GM21381 (cell line): ENCODE measurements at regions not wholly inside any gene's neighbourhood (a gene's known extent, or its start where the extent isn't known, plus 50 kb on each side); places are given as distances from the start of the nearest gene placed in this dataset.

ENCODE experiments used
- ATAC-seq: cut with Tn5 transposase; IDR thresholded peaks from one replicate; pipeline ENCODE4 v1.9.1; 2021; ENCODE audit warnings: mild to moderate bottlenecking, moderate library complexity; ENCODE audit not compliant: unreplicated experiment

GRCh38 chr7:135831455-135832195, 83.0 kb upstream of the FAM180A start:
- ATAC-seq = no peak

- no peak for ATAC-seq
Observed at GRCh38 chr7:135828604-135829003, 80.0 kb upstream of the FAM180A start.

GRCh38 chr7:135827391-135827790, 78.8 kb upstream of the FAM180A start:
- ATAC-seq = no peak

DNA sequence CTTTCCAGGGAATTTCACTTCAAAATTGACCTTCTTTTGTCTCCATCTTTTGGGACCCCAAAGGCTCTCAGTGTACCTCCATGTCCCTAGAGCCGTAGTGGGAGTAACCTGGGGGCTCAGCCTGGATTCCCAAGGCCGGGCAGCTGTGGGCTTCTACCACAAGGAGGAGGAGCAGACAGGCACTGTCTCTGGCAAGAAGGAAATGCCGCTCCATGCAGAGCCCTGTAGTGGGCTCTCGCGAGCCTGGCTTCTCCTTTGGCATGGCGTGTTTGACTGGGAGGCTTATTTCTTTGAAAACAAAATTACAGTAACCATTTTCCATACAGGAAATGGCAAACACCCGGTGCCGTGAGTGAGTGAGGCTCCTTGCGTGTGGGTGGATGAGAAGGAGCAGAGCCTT, 76.8 kb upstream of the FAM180A start:
- ATAC-seq = no peak

DNA sequence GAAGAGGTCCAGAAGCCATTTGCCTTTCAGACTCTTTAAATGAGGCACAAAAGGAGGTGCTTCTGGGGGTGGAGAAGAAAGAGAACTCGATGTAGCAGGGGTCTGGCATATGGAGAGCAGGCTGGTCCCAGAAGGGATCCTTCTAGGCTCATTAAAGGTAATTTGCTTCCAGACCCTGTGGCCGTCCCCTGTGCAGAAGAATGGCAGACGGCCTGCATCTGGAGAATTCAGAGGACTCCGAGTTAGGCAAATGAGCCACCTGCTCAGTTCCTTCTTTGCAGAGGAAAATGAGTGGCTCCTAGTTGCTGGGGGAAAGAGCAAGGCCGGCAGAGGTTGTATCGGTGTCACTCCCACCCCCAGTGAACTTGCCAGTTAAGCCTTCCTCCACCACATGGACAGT, 73.8 kb upstream of the FAM180A start:
- no peak for ATAC-seq

- ATAC-seq = no peak
Observed at GRCh38 chr7:135817583-135817982, 69.0 kb upstream of the FAM180A start.

DNA sequence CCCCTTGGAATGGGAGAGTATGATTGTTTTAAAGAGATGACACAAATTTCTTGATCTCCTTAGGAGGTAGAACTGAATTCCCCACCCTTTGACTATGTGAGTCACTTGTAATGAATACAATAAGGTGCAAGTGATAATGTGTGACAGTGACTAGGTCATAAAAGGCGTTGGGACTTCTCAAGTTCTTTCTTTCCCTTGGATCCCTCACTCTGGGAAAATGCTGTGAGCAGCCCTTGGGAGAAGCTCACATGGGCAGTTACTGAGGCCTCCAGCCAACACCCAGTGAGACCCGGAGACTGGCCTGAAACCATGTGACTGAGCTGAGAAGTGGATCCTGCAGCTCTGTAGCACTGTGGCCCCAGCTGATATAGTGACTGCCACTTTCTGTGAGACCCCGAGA, 66.4 kb upstream of the FAM180A start:
- ATAC-seq = no peak

- ATAC-seq = no peak
Observed at GRCh38 chr7:135812148-135812547, 63.5 kb upstream of the FAM180A start.

- ATAC-seq = no peak
Observed at GRCh38 chr7:135811506-135811905, 62.9 kb upstream of the FAM180A start.

DNA sequence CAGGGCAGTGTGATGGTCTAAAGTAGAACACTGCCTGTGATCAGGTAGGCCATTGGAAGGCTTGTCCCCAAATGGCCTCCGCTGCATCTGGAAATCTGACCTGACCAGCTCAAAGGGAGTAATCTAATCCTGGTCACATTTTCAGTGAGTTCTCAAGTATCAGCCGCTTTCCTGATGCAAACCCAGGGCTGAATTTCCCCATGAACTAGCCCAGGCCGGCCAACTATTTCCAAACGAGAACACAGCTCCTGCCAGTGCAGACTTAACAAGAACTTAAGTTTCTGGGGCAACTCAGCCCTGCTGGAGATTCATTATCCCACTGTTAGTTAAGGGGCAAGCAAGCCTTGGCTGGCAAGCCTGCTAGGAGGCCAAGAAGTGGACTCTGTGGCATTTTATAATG, 59.6 kb upstream of the FAM180A start:
- no peak for ATAC-seq

GRCh38 chr7:135803143-135803542, 54.5 kb upstream of the FAM180A start:
- no peak for ATAC-seq

DNA sequence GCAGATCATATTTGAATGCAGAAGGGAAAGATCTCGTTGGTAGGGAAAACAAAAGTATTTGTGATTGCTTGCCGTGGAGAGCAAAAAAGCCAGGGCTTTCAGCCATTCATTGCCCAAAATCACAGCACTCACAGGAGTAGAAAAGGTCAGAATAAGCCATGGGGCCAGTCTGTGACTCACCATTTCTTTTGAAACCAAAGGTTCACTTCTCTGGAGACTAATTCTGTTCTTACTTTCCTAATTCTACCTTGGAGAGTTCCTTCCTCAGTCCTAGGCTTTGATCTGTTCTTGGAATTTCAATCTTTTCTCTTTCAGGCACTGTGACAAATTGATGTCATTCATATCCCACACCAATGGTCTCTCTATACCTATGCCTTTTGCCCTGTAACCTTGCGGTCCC, 54.1 kb upstream of the FAM180A start:
- no peak for ATAC-seq

GRCh38 chr7:135801877-135802276, 53.3 kb upstream of the FAM180A start:
- no peak for ATAC-seq

DNA sequence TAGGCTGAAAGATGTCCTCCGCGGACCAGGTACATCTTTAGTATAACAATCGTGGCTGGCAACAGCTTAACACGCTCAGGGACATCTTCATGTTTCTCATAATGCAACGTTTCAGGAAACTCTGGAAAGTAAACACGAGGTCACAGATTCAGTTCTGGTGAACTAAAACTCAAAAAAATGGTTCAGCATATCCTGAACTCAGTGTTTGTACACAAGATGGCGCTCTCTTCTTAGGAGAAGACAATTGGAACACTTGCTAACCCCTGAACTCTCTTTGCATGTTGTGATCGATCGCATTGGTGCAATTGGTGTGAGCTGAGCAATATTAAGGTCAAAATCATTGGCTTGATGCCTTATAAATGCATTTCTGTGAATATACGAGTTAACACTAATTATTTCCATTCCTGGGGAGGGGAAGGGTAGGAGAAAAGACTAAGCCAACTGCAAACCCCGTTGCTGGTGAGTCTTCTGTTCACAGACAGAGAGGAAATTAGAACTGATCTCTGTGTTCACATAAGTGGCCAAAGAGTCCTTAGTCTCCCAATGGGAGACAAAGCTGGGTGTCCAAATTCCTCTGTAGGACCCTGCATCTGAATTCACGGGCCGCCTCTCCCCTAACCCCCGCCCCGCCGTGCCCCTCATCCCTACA, 52.6 kb upstream of the FAM180A start:
- no peak for ATAC-seq

- ATAC-seq = no peak
Observed at GRCh38 chr7:135800560-135800959, 51.9 kb upstream of the FAM180A start.

DNA sequence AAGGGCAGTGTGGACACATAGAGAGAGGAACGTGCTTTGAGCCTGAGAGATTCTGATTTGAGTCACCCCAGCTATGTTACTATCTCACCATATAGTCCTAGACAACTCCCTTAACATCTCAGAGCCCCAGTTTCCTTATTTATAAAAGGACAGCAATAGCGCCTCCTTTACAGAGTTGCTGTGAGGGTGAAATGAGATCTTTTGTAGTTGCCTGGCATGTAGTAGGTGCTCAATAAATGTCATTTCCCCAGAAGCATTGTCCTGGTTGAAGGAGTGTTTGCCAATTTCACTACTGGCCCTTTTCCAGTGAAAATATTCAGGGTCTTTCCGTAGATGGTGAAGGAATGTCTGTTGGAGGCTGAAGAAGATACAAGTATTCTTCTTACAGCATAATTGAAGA, 51.3 kb upstream of the FAM180A start:
- no peak for ATAC-seq
